Peyer's patch (tissue), 4 donors: ENCODE measurements at regions not wholly inside any gene's neighbourhood (a gene's known extent, or its start where the extent isn't known, plus 50 kb on each side); places are given as distances from the start of the nearest gene placed in this dataset.
"Not testable (repeated sequence)": the region's sequence is repeated elsewhere in the genome, so short reads cannot be mapped to it uniquely, and the experiment has no call there.

Source experiments
- DNase-seq, 3 donors: peaks; one replicate each; pipeline ENCODE4 v3.0.0-alpha.2; 2017 to 2019
- H3K27ac ChIP-seq, 4 donors: fragments of 200-600 bp; sonication (generic); one replicate each; pipeline ENCODE4 v1.5.1; 2016 to 2019
- H3K27me3 ChIP-seq, 2 donors: fragments of 200-600 bp; sonication (generic); one replicate each; pipeline ENCODE4 v1.5.1; 2019
- H3K36me3 ChIP-seq, 3 donors: fragments of 200-600 bp; sonication (generic); one replicate each; pipeline ENCODE4 v1.5.1; 2016 to 2019
- H3K4me1 ChIP-seq, 4 donors: fragments of 200-600 bp; sonication (generic); one replicate each; pipeline ENCODE4 v1.5.1; 2016 to 2019
- H3K4me3 ChIP-seq, 4 donors: fragments of 200-600 bp; sonication (generic); 1 replicate in 3 of 4; 2 replicates in 1 of 4; pipeline ENCODE4 v1.5.1; 2016 to 2019; ENCODE audit warnings: mild to moderate bottlenecking in 1 of 4
- H3K9me3 ChIP-seq, 4 donors: fragments of 200-600 bp; sonication (generic); one replicate each; pipeline ENCODE4 v1.5.1; 2016 to 2019; ENCODE audit warnings: mild to moderate bottlenecking in 1 of 4
- POLR2A ChIP-seq, 2 donors: fragments of 450-650 bp; IDR thresholded peaks; one replicate each; pipeline ENCODE4 v1.5.1; 2017; ENCODE audit warnings: antibody characterized with exemption in 2 of 2, mild to moderate bottlenecking in 2 of 2, moderate library complexity in 2 of 2
- TF ChIP-seq, protein P1 (sequence below), 6 experiments: fragments of 450-650 bp in 4 of 6; fragments of 200-600 bp in 2 of 6; sonication (generic) in 1 of 6; IDR thresholded peaks; one replicate each; pipeline ENCODE4 v1.5.1; 2017 to 2019; ENCODE audit warnings: antibody characterized with exemption in 6 of 6, mild to moderate bottlenecking in 3 of 6, moderate library complexity in 1 of 6

- H3K9me3 ChIP-seq = peaks cover 0 to 3% (median under 1%) of the 10 kb centered on the region in 4 donors
These were observed 64.0 kb upstream of the TARDBP start for GRCh38 chr1:10948463-10948775.

DNA sequence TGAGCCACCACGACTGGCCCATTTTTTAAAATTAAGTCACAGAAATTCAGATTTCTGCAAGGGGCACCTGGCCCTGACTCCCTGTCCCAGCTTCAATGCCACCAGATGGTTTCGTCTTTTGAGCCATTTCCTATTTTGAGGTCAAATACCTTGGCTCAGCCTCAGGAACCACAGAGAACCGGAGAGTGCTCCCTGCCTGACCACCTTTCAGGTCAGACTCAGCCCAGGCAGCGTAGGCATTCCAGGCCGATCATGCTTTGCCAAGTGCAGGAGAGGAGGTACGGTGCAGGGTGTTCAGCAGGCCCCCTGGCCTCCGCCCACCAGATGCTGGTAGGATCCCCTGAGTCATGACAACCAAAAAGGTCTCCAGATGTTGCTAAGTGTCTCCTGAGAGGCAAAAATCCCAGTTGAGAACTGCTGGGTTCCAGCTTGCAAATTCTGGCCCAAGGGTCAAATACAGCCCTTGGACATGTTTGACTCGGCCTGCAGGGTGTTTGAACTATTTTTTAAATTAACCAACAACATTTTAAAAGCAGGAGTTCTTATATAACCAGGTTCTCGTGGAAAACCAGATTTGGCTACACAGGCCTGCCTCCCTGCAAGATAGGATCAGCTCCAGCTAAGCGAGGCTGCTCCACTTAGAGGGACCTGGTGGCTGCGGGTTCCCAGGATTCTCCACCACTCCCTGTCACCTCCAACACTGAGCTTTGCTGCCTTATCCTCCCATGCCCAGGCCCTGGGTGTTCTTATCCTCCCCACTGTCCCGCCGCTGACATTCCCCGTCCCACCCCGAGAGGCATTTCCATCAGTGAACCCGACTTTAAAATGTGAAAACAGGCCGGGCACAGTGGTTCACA lies 61.9 kb upstream of the TARDBP start:
- Histone ChIP-seq H3K4me3 (no peak overlapping the region), H3K36me3 (no peaks in the 10 kb centered on the region), H3K9me3 (peaks cover 0 to 8% (median 3%) of the 10 kb centered on the region in 4 donors), H3K27me3 (no peaks in the 10 kb centered on the region), H3K27ac (no peak overlapping the region), H3K4me1 (no peaks in the 10 kb centered on the region)
- TF ChIP-seq POLR2A (IDR thresholded peaks at IDR 0.05) = no peak
- TF ChIP-seq, protein P1, sequence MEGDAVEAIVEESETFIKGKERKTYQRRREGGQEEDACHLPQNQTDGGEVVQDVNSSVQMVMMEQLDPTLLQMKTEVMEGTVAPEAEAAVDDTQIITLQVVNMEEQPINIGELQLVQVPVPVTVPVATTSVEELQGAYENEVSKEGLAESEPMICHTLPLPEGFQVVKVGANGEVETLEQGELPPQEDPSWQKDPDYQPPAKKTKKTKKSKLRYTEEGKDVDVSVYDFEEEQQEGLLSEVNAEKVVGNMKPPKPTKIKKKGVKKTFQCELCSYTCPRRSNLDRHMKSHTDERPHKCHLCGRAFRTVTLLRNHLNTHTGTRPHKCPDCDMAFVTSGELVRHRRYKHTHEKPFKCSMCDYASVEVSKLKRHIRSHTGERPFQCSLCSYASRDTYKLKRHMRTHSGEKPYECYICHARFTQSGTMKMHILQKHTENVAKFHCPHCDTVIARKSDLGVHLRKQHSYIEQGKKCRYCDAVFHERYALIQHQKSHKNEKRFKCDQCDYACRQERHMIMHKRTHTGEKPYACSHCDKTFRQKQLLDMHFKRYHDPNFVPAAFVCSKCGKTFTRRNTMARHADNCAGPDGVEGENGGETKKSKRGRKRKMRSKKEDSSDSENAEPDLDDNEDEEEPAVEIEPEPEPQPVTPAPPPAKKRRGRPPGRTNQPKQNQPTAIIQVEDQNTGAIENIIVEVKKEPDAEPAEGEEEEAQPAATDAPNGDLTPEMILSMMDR (IDR thresholded peaks at IDR 0.05) = no peak
- DNase-seq = no peak

More at GRCh38 chr1:10948463-10948775, 64.0 kb upstream of the TARDBP start:
- Histone ChIP-seq H3K27me3 (no peaks in the 10 kb centered on the region), H3K4me1 (peaks cover 0 to 17% (median 0%) of the 10 kb centered on the region in 4 donors), H3K27ac (no peak overlapping the region), H3K36me3 (no peaks in the 10 kb centered on the region), H3K4me3 (no peak overlapping the region)
- no peak for DNase-seq
- TF ChIP-seq, protein P1 (IDR thresholded peaks at IDR 0.05) = no peak
- no peak for TF ChIP-seq POLR2A (IDR thresholded peaks at IDR 0.05)

- not testable (repeated sequence) for H3K4me3 ChIP-seq, H3K36me3 ChIP-seq, H3K27ac ChIP-seq, H3K27me3 ChIP-seq, H3K9me3 ChIP-seq, H3K4me1 ChIP-seq, DNase-seq
These were observed 61.2 kb upstream of the TARDBP start for GRCh38 chr1:10951298-10951697.

DNA sequence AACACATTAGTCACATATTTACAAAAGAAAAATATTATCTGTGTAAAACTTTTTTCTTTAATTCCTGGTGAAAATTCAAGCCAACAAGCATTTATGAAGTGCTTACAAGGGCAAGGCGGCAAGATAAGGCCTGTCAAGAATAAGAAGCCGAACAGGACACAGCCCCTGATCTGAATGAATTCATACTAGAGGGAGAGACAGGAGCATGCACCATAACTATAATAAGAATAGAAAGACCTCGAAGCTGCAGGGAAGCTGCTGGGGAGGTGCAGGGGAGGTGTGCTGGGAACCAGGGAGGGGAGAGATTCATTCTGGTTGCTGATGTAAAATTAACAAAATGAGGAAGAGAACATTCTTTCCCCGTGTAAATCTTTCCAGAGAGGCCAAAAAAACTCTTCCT lies 60.5 kb upstream of the TARDBP start:
- H3K27ac ChIP-seq = no peak overlapping the region
- TF ChIP-seq, protein P1 (IDR thresholded peaks at IDR 0.05) = no peak
- TF ChIP-seq POLR2A (IDR thresholded peaks at IDR 0.05) = no peak
- no peaks in the 10 kb centered on the region for H3K4me1 ChIP-seq
- peaks cover 0 to 8% (median 3%) of the 10 kb centered on the region in 4 donors for H3K9me3 ChIP-seq
- H3K27me3 ChIP-seq = no peaks in the 10 kb centered on the region
- no peak overlapping the region for H3K4me3 ChIP-seq
- DNase-seq = no peak
- H3K36me3 ChIP-seq = no peaks in the 10 kb centered on the region

- TF ChIP-seq, protein P1 (IDR thresholded peaks at IDR 0.05) = no peak
- DNase-seq = no peak
- no peaks in the 10 kb centered on the region for H3K36me3 ChIP-seq
- no peak overlapping the region for H3K27ac ChIP-seq
- H3K4me3 ChIP-seq = no peak overlapping the region
- H3K27me3 ChIP-seq = no peaks in the 10 kb centered on the region
- H3K9me3 ChIP-seq = peaks cover 0 to 8% (median 3%) of the 10 kb centered on the region in 4 donors
- no peaks in the 10 kb centered on the region for H3K4me1 ChIP-seq
These were observed 58.8 kb upstream of the TARDBP start for GRCh38 chr1:10953505-10954193.

DNA sequence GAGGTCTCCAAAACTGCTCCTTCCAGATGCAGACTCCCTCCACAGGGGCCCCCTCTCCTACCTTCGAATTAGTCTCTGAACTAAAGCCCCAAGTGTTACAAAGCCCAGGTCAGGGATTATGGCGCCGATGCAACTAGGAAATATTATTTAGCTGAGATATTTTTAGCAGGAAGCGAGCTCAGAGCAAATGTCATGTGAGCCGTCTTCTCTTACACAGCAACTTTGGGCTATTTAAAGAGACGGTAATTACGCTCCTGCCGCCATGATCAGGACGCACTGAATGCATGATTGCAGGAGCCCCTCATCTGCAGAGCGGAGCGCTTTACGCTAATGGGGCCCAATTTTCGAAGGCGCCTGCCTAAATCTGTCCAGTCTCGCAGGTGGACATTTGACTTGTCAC lies 55.3 kb upstream of the TARDBP start:
- Histone ChIP-seq H3K27me3 (no peaks in the 10 kb centered on the region), H3K4me1 (peaks cover 0 to 4% (median 0%) of the 10 kb centered on the region in 4 donors), H3K4me3 (no peak overlapping the region), H3K9me3 (peaks cover 0 to 8% (median 3%) of the 10 kb centered on the region in 4 donors), H3K27ac (no peak overlapping the region), H3K36me3 (no peaks in the 10 kb centered on the region)
- DNase-seq = no peak
- TF ChIP-seq, protein P1 (IDR thresholded peaks at IDR 0.05) = no peak
- TF ChIP-seq POLR2A (IDR thresholded peaks at IDR 0.05) = no peak
